ENCODE measurements at regions not wholly inside any gene's neighbourhood (a gene's known extent, or its start where the extent isn't known, plus 50 kb on each side); places are given as distances from the start of the nearest gene placed in this dataset.
"Not testable (repeated sequence)": the region's sequence is repeated elsewhere in the genome, so short reads cannot be mapped to it uniquely, and the experiment has no call there.

- DNase-seq, result no peak
Observed at GRCh38 chr9:104334549-104334948, 169.5 kb upstream of the OR13F1 start.

- DNase-seq, result no peak
Observed at GRCh38 chr9:104339692-104340091, 164.4 kb upstream of the OR13F1 start.

- DNase-seq, result no peak
Observed at GRCh38 chr9:104342552-104342951, 161.5 kb upstream of the OR13F1 start.

- no peak for DNase-seq
Observed at GRCh38 chr9:104345061-104345460, 159.0 kb upstream of the OR13F1 start.

- DNase-seq, result no peak
Observed at GRCh38 chr9:104350541-104350940, 153.5 kb upstream of the OR13F1 start.

- no peak for DNase-seq
Observed at GRCh38 chr9:104351726-104352125, 152.3 kb upstream of the OR13F1 start.

- no peak for DNase-seq
Observed at GRCh38 chr9:104361207-104361606, 142.9 kb upstream of the OR13F1 start.

- DNase-seq, result no peak
Observed at GRCh38 chr9:104362912-104363472, 141.1 kb upstream of the OR13F1 start.

GRCh38 chr9:104367507-104367906 is 136.6 kb upstream of the OR13F1 start:
- no peak for DNase-seq

- DNase-seq, result not testable (repeated sequence)
Observed at GRCh38 chr9:104368318-104368717, 135.7 kb upstream of the OR13F1 start.

- no peak for DNase-seq
Observed at GRCh38 chr9:104374711-104375110, 129.4 kb upstream of the OR13F1 start.

GRCh38 chr9:104386013-104386412 is 118.0 kb upstream of the OR13F1 start:
- no peak for DNase-seq

GRCh38 chr9:104386425-104387069 is 117.5 kb upstream of the OR13F1 start:
- DNase-seq, result peak; percentile 42 to 87 (median 47)

- no peak for DNase-seq
Observed at GRCh38 chr9:104388071-104388470, 116.0 kb upstream of the OR13F1 start.

GRCh38 chr9:104389341-104389740 is 114.7 kb upstream of the OR13F1 start:
- DNase-seq, result no peak

- not testable (repeated sequence) for DNase-seq
Observed at GRCh38 chr9:104394901-104395300, 109.2 kb upstream of the OR13F1 start.

GRCh38 chr9:104412238-104412637 is 91.8 kb upstream of the OR13F1 start:
- DNase-seq, result peak in 1 of 3 experiments; percentile 15

GRCh38 chr9:104416470-104416869 is 87.6 kb upstream of the OR13F1 start:
- DNase-seq, result no peak

- DNase-seq, result no peak
Observed at GRCh38 chr9:104417296-104417695, 86.8 kb upstream of the OR13F1 start.

GRCh38 chr9:104429031-104429546 is 75.0 kb upstream of the OR13F1 start:
- no peak for DNase-seq

- peak in 1 of 3 experiments; percentile 18 for DNase-seq
Observed at GRCh38 chr9:104435059-104435458, 69.0 kb upstream of the OR13F1 start.

GRCh38 chr9:104448036-104448435 is 56.0 kb upstream of the OR13F1 start:
- peak in 2 of 3 experiments; percentile 8 to 68 for DNase-seq
